K562 (cell line): ENCODE measurements at regions not wholly inside any gene's neighbourhood (a gene's known extent, or its start where the extent isn't known, plus 50 kb on each side); places are given as distances from the start of the nearest gene placed in this dataset.

ENCODE experiments used
- ATAC-seq: fragments of 200-7000 bp; cut with Tn5 transposase; 3 replicates; pipeline ENCODE4 v1.9.1; 2020; ENCODE audit warnings: moderate library complexity
- BruUV-seq: library from RNA; stranded (reverse); fragments of 400-500 nt; replicated peaks from 2 replicates; lab custom pipeline; 2021; lab: Mats Ljungman, UMichigan
- CTCF ChIA-PET: fragments of 300-600 bp; formaldehyde crosslinking; extraction: SDS; loops from one replicate; lab custom pipeline; 2021; ENCODE audit warnings: low intra/inter-chr PET ratio; lab: Yijun Ruan, JAX
- POLR2A ChIA-PET: fragments of 300-600, 350-650 bp; sonication (Branson Sonifier 250); formaldehyde crosslinking; extraction: SDS; loops from one replicate; lab custom pipeline; 2021; ENCODE audit warnings: antibody characterized with exemption, inconsistent platforms; lab: Yijun Ruan, JAX
- DNase-seq, 4 experiments: peaks; one replicate each; pipeline versions ENCODE4 v3.0.0 to v3.0.0-alpha.2; 2011 to 2018; ENCODE audit warnings: low spot score in 3 of 4, mixed read lengths in 3 of 4; ENCODE audit errors: extremely low read depth in 1 of 4
- FAIRE-seq: peaks from 2 replicates; lab custom pipeline; 2011; peaks lifted over from hg19 to GRCh38; lab: Jason Lieb, UNC
- H2AFZ ChIP-seq: 2 replicates; pipeline ENCODE4 v1.6.0; 2011; ENCODE audit warnings: low read depth, low read length, control low read depth, inconsistent platforms
- H3K27ac ChIP-seq: fragments of 200-600 bp; 3 replicates; pipeline ENCODE4 v1.8.0; 2011; ENCODE audit warnings: low read depth, mild to moderate bottlenecking, control low read depth, inconsistent platforms, low read length, moderate library complexity, mixed read lengths; ENCODE audit errors: extremely low read depth
- H3K27me3 ChIP-seq, 2 experiments: fragments of 300-600 bp in 1 of 2; 2 replicates in 1 of 2; 3 replicates in 1 of 2; pipeline versions ENCODE4 v1.6.0 to v1.8.0; 2011; ENCODE audit warnings: inconsistent platforms in 2 of 2, low read length in 2 of 2, mild to moderate bottlenecking in 1 of 2, mixed read lengths in 1 of 2, moderate library complexity in 1 of 2; ENCODE audit not compliant: control insufficient read depth in 2 of 2, insufficient read depth in 2 of 2
- H3K36me3 ChIP-seq: fragments of 300-600 bp; 3 replicates; pipeline ENCODE4 v1.8.0; 2011; ENCODE audit warnings: mild to moderate bottlenecking, low read length, inconsistent platforms; ENCODE audit not compliant: control insufficient read depth, insufficient read depth
- H3K4me1 ChIP-seq, 2 experiments: fragments of 200-600 bp in 1 of 2; replicated peaks in 1 of 2; 2 replicates in 1 of 2; 3 replicates in 1 of 2; pipeline versions ENCODE4 v1.5.1 to v1.8.0; 2011; ENCODE audit warnings: inconsistent platforms in 2 of 2, low read length in 2 of 2, mild to moderate bottlenecking in 1 of 2, mixed read lengths in 1 of 2, moderate library complexity in 1 of 2; ENCODE audit not compliant: control insufficient read depth in 2 of 2, insufficient read depth in 2 of 2
- H3K4me2 ChIP-seq: 2 replicates; pipeline ENCODE4 v1.6.1; 2011; ENCODE audit warnings: low read length, control low read depth, inconsistent platforms, mixed read lengths; ENCODE audit not compliant: insufficient read depth
- H3K4me3 ChIP-seq: fragments of 200-600 bp; sonication (generic), shearing (Covaris generic); 2 replicates; pipeline ENCODE4 v1.5.1; 2016; ENCODE audit warnings: control low read depth, inconsistent platforms
- H3K79me2 ChIP-seq: fragments of 200-600 bp; 3 replicates; pipeline ENCODE4 v1.8.0; 2011; ENCODE audit warnings: low read length, inconsistent platforms; ENCODE audit not compliant: control insufficient read depth, insufficient read depth
- H3K9ac ChIP-seq, 2 experiments: 2 replicates each; pipeline versions ENCODE4 v1.6.0 to v1.6.1; 2011; ENCODE audit warnings: low read depth in 2 of 2, low read length in 2 of 2, control low read depth in 1 of 2, inconsistent platforms in 1 of 2, mild to moderate bottlenecking in 1 of 2, mixed read lengths in 1 of 2; ENCODE audit not compliant: insufficient read depth in 1 of 2
- H3K9me1 ChIP-seq: one replicate; pipeline ENCODE4 v1.6.0; 2011; ENCODE audit warnings: inconsistent platforms, mild to moderate bottlenecking, low read length, moderate library complexity; ENCODE audit not compliant: control insufficient read depth, insufficient read depth
- H3K9me3 ChIP-seq: replicated peaks from 2 replicates; pipeline ENCODE4 v1.5.1; 2011; ENCODE audit warnings: low read depth, low read length, inconsistent platforms; ENCODE audit not compliant: control insufficient read depth, insufficient read depth
- H4K20me1 ChIP-seq: replicated peaks from 2 replicates; pipeline ENCODE4 v1.6.1; 2011; ENCODE audit warnings: low read length, inconsistent platforms, mixed read lengths; ENCODE audit not compliant: control insufficient read depth, insufficient read depth
- CC2D1A ChIP-seq: fragments of 450-650 bp; IDR thresholded peaks from 2 replicates; pipeline ENCODE4 v1.6.1; 2017; ENCODE audit warnings: mild to moderate bottlenecking
- CHD4 ChIP-seq: fragments of 200-600 bp; sonication (generic); IDR thresholded peaks from 3 replicates; pipeline ENCODE4 v1.6.1; 2012; ENCODE audit warnings: low read depth, mild to moderate bottlenecking, mixed read lengths, low read length, inconsistent platforms; ENCODE audit not compliant: insufficient read depth, insufficient replicate concordance, poor library complexity, severe bottlenecking
- CREM ChIP-seq: IDR thresholded peaks from 2 replicates; pipeline ENCODE4 v1.6.1; 2014; ENCODE audit warnings: antibody characterized with exemption, low read depth
- EGR1 ChIP-seq: fragments of 450-650 bp; conservative IDR thresholded peaks from 2 replicates; pipeline ENCODE4 v1.6.1; 2017; ENCODE audit warnings: mild to moderate bottlenecking
- FOXK1 ChIP-seq: sonication (generic); formaldehyde crosslinking; IDR thresholded peaks from 2 replicates; pipeline ENCODE4 v1.8.0; 2022; ENCODE audit warnings: missing genetic modification reagents, mild to moderate bottlenecking, borderline replicate concordance
- GATA2 ChIP-seq: sonication (generic); formaldehyde crosslinking; IDR thresholded peaks from 2 replicates; pipeline ENCODE4 v1.4.0; 2020; ENCODE audit warnings: mild to moderate bottlenecking, missing genetic modification reagents
- LEF1 ChIP-seq: fragments of 450-650 bp; IDR thresholded peaks from 2 replicates; pipeline ENCODE4 v1.6.1; 2016; ENCODE audit warnings: mild to moderate bottlenecking
- MAZ ChIP-seq, 2 experiments: fragments of 450-650 bp in 1 of 2; sonication (generic) in 1 of 2; formaldehyde crosslinking; IDR thresholded peaks in 1 of 2; conservative IDR thresholded peaks in 1 of 2; 2 replicates each; pipeline versions ENCODE4 v1.4.0 to v1.5.0; 2020; ENCODE audit warnings: mild to moderate bottlenecking in 1 of 2, missing genetic modification reagents in 1 of 2
- MCM2 ChIP-seq: fragments of 450-650 bp; IDR thresholded peaks from 2 replicates; pipeline ENCODE4 v1.6.1; 2017; ENCODE audit warnings: low read depth, mild to moderate bottlenecking
- MED1 ChIP-seq: sonication (generic); formaldehyde crosslinking; IDR thresholded peaks from 2 replicates; pipeline ENCODE4 v1.8.1; 2023; ENCODE audit warnings: missing genetic modification reagents, borderline replicate concordance
- MIER1 ChIP-seq: fragments of 450-650 bp; IDR thresholded peaks from 2 replicates; pipeline ENCODE4 v1.6.1; 2016; ENCODE audit warnings: antibody characterized with exemption, mild to moderate bottlenecking, low read depth
- NCOA2 ChIP-seq, 2 experiments: fragments of 450-650 bp; IDR thresholded peaks; 2 replicates each; pipeline ENCODE4 v1.6.1; 2018; ENCODE audit warnings: mild to moderate bottlenecking in 2 of 2, moderate library complexity in 1 of 2; ENCODE audit not compliant: partially characterized antibody in 2 of 2
- SNRNP70 ChIP-seq: fragments of 200-400 bp; formaldehyde crosslinking; optimal IDR thresholded peaks from 2 replicates; pipeline ENCODE3; 2017; ENCODE audit warnings: low read depth, low read length
- TSC22D4 ChIP-seq: fragments of 450-650 bp; IDR thresholded peaks from 2 replicates; pipeline ENCODE4 v1.6.1; 2016; ENCODE audit warnings: missing genetic modification characterization, missing biosample characterization, control low read depth
- ZC3H8 ChIP-seq: fragments of 450-650 bp; IDR thresholded peaks from 2 replicates; pipeline ENCODE4 v1.6.1; 2017
- ZNF24 ChIP-seq: fragments of 450-650 bp; IDR thresholded peaks from 2 replicates; pipeline ENCODE4 v1.6.1; 2016
- ZNF668 ChIP-seq: fragments of 250-450 bp; sonication (Bioruptor Pico); IDR thresholded peaks from 2 replicates; pipeline ENCODE4 v1.8.0; 2022; ENCODE audit warnings: mild to moderate bottlenecking, inconsistent platforms
- WGBS: fragments of 100-300 bp; shearing (Covaris generic); methylation state at CpG from one replicate; pipeline ENCODE4 v1.1.6; 2016; ENCODE audit warnings: low coverage, mixed read lengths; ENCODE audit not compliant: insufficient coverage; ENCODE audit errors: missing lambda C conversion rate; 5-methylcytosine and 5-hydroxymethylcytosine counted together
- in situ Hi-C: fragments of 300-500 bp; cut with MboI; formaldehyde crosslinking; loops from 4 replicates; pipeline ENCODE4 v1.15.0; 2018; ENCODE audit warnings: inconsistent platforms, mixed read lengths
- intact Hi-C: fragments of 100-400 bp; cut with micrococcal nuclease; formaldehyde crosslinking; loops from 2 replicates; pipeline ENCODE4 v1.14.2; 2022
- TF ChIP-seq, protein P1 (sequence below): fragments of 450-650 bp; formaldehyde crosslinking; IDR thresholded peaks from 2 replicates; pipeline ENCODE4 v1.4.0; 2020; ENCODE audit warnings: mild to moderate bottlenecking
- TF ChIP-seq, protein P2 (sequence below): fragments of 250-450 bp; sonication (Bioruptor Pico); IDR thresholded peaks from 2 replicates; pipeline ENCODE4 v1.8.0; 2021; ENCODE audit warnings: moderate library complexity, mild to moderate bottlenecking, inconsistent platforms
- TF ChIP-seq, protein P3 (sequence below): sonication (generic); formaldehyde crosslinking; IDR thresholded peaks from 2 replicates; pipeline ENCODE4 v1.8.0; 2022; ENCODE audit warnings: mild to moderate bottlenecking, missing genetic modification reagents
- TF ChIP-seq, protein P4 (sequence below): fragments of 450-650 bp; conservative IDR thresholded peaks from 2 replicates; pipeline ENCODE4 v1.6.1; 2016; ENCODE audit warnings: missing genetic modification characterization, low read depth, mild to moderate bottlenecking, control low read depth, missing compliant biosample characterization

DNA sequence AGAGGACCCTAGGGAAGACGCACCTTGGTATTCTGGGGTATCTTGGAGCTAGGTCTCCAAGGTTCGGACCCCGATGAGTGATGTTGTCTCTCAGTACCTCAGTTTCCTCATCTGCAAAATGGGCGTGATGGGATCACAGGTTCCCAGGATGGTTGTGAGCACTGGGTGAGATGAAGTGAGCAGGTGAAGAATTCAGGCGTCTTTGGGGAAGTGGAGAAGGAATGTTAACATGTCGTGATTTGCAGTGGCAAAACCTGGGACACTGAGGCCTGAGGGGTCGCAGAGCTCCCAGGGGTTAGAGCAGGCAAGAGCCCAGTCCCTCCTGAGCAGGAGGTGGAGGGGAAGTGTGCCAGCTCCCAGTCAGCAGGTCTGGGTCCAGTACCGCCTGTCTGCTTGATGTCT, 215.1 kb upstream of the GSE1 start:
- Histone ChIP-seq H3K4me1 (peaks cover 47 to 81% of the 10 kb centered on the region in 2 experiments), H3K9me1 (no peaks in the 10 kb centered on the region), H4K20me1 (no peaks in the 10 kb centered on the region), H3K9ac (no peak overlapping the region), H3K4me3 (no peak overlapping the region), H3K36me3 (no peaks in the 10 kb centered on the region; the same call in 2 of the 3 replicates), H3K27me3 (no peaks in the 10 kb centered on the region), H2AFZ (no peak overlapping the region), H3K4me2 (no peak overlapping the region), H3K79me2 (peaks cover 4% of the 10 kb centered on the region; the same call in 2 of the 3 replicates), H3K27ac (no peak overlapping the region), H3K9me3 (peaks cover 9% of the 10 kb centered on the region)
- no TSS peak for BruUV-seq
- in situ Hi-C loops (no loop called here), intact Hi-C loops (no loop called here)
- DNase-seq (no peak), FAIRE-seq (no peak), ATAC-seq (no peak)
- POLR2A ChIA-PET, result interaction anchor here (0.6 to 0.9 kb wide), 3 partner anchors 18 to 174 kb away, joined by 3 to 4 read pairs (median 3); no protein-coding TSS in a partner anchor
- CTCF ChIA-PET, result interaction anchor here (0.7 to 1.3 kb wide), 3 partner anchors 28 to 51 kb away, joined by 4 to 6 read pairs (median 4); no protein-coding TSS in a partner anchor
- 86% methylated on average over 8 of the region's 8 CpGs for WGBS
- TF ChIP-seq SNRNP70 (no peak), FOXK1 (CRISPR knock-in tag) (no peak), MED1 (no peak), LEF1 (no peak), ZNF24 (no peak), ZNF668 (CRISPR knock-in tag) (no peak), TSC22D4 (tag) (no peak), CC2D1A (no peak), GATA2 (CRISPR knock-in tag) (no peak), MAZ (CRISPR knock-in tag; conservative IDR thresholded peaks at IDR 0.05 in 1 of 2, IDR thresholded peaks at IDR 0.05 in 1 of 2) (no peak), ZC3H8 (no peak), CHD4 (peak; percentile 45), NCOA2 (IDR thresholded peaks at IDR 0.05; ENCODE audit: partially characterized antibody in 2 of 2) (no peak), EGR1 (no peak), MIER1 (no peak), MCM2 (no peak), CREM (no peak)
- TF ChIP-seq, protein P1, sequence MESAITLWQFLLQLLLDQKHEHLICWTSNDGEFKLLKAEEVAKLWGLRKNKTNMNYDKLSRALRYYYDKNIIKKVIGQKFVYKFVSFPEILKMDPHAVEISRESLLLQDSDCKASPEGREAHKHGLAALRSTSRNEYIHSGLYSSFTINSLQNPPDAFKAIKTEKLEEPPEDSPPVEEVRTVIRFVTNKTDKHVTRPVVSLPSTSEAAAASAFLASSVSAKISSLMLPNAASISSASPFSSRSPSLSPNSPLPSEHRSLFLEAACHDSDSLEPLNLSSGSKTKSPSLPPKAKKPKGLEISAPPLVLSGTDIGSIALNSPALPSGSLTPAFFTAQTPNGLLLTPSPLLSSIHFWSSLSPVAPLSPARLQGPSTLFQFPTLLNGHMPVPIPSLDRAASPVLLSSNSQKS (CRISPR knock-in tag), result no peak
- TF ChIP-seq, protein P2, sequence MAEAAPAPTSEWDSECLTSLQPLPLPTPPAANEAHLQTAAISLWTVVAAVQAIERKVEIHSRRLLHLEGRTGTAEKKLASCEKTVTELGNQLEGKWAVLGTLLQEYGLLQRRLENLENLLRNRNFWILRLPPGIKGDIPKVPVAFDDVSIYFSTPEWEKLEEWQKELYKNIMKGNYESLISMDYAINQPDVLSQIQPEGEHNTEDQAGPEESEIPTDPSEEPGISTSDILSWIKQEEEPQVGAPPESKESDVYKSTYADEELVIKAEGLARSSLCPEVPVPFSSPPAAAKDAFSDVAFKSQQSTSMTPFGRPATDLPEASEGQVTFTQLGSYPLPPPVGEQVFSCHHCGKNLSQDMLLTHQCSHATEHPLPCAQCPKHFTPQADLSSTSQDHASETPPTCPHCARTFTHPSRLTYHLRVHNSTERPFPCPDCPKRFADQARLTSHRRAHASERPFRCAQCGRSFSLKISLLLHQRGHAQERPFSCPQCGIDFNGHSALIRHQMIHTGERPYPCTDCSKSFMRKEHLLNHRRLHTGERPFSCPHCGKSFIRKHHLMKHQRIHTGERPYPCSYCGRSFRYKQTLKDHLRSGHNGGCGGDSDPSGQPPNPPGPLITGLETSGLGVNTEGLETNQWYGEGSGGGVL (CRISPR knock-in tag), result no peak
- TF ChIP-seq, protein P3, sequence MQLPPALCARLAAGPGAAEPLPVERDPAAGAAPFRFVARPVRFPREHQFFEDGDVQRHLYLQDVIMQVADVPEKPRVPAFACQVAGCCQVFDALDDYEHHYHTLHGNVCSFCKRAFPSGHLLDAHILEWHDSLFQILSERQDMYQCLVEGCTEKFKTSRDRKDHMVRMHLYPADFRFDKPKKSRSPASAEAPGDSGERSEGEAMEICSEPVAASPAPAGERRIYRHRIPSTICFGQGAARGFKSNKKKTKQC (CRISPR knock-in tag), result no peak
- TF ChIP-seq, protein P4, sequence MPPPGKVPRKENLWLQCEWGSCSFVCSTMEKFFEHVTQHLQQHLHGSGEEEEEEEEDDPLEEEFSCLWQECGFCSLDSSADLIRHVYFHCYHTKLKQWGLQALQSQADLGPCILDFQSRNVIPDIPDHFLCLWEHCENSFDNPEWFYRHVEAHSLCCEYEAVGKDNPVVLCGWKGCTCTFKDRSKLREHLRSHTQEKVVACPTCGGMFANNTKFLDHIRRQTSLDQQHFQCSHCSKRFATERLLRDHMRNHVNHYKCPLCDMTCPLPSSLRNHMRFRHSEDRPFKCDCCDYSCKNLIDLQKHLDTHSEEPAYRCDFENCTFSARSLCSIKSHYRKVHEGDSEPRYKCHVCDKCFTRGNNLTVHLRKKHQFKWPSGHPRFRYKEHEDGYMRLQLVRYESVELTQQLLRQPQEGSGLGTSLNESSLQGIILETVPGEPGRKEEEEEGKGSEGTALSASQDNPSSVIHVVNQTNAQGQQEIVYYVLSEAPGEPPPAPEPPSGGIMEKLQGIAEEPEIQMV, result no peak
